GM23338 (cell line): ENCODE measurements at regions not wholly inside any gene's neighbourhood (a gene's known extent, or its start where the extent isn't known, plus 50 kb on each side); places are given as distances from the start of the nearest gene placed in this dataset.

ENCODE experiments used
- ATAC-seq: fragments of 200-7000 bp; cut with Tn5 transposase; 3 replicates; pipeline ENCODE4 v1.9.1; 2020
- DNase-seq: peaks from one replicate; pipeline ENCODE4 v3.0.0-alpha.2; 2015; ENCODE audit warnings: low spot score
- H2AFZ ChIP-seq: fragments of 200-600 bp; sonication (generic); 2 replicates; pipeline ENCODE4 v1.8.0; 2016; ENCODE audit warnings: antibody characterized with exemption, mild to moderate bottlenecking, moderate library complexity
- H3F3A ChIP-seq: fragments of 200-600 bp; sonication (generic); replicated peaks from 2 replicates; pipeline ENCODE4 v1.8.0; 2017; ENCODE audit warnings: antibody characterized with exemption, mixed run types, low read depth
- H3K27ac ChIP-seq: fragments of 200-600 bp; sonication (generic); 2 replicates; pipeline ENCODE4 v1.6.1; 2016; ENCODE audit warnings: low read depth
- H3K27me3 ChIP-seq: fragments of 200-600 bp; sonication (generic); 2 replicates; pipeline ENCODE4 v1.8.0; 2016; ENCODE audit warnings: mild to moderate bottlenecking, mixed run types, moderate library complexity; ENCODE audit not compliant: insufficient read depth
- H3K36me3 ChIP-seq: fragments of 200-600 bp; sonication (generic); 2 replicates; pipeline ENCODE4 v1.8.0; 2016; ENCODE audit warnings: mild to moderate bottlenecking; ENCODE audit not compliant: insufficient read depth
- H3K4me1 ChIP-seq: fragments of 200-600 bp; sonication (generic); 2 replicates; pipeline ENCODE4 v1.8.0; 2016; ENCODE audit warnings: mild to moderate bottlenecking, moderate library complexity; ENCODE audit not compliant: insufficient read depth
- H3K4me2 ChIP-seq: fragments of 200-600 bp; sonication (generic); 2 replicates; pipeline ENCODE4 v1.7.1; 2017; ENCODE audit warnings: mixed run types
- H3K4me3 ChIP-seq: fragments of 200-600 bp; sonication (generic); 2 replicates; pipeline ENCODE4 v1.6.1; 2016; ENCODE audit warnings: mixed run types
- H3K79me2 ChIP-seq: fragments of 200-600 bp; sonication (generic); replicated peaks from 2 replicates; pipeline ENCODE4 v1.8.0; 2017; ENCODE audit warnings: mild to moderate bottlenecking; ENCODE audit not compliant: insufficient read depth
- H3K9me2 ChIP-seq: fragments of 200-600 bp; sonication (generic); 2 replicates; pipeline ENCODE4 v1.8.0; 2017; ENCODE audit not compliant: insufficient read depth
- H4K20me1 ChIP-seq: fragments of 200-600 bp; sonication (generic); replicated peaks from 2 replicates; pipeline ENCODE4 v1.8.0; 2017; ENCODE audit warnings: mild to moderate bottlenecking; ENCODE audit not compliant: insufficient read depth
- H3K27ac Mint-ChIP-seq: 2 replicates; pipeline ENCODE4 v1.8.0; 2020; ENCODE audit warnings: inconsistent platforms, mild to moderate bottlenecking, moderate library complexity, mixed read lengths
- H3K27me3 Mint-ChIP-seq: 3 replicates; pipeline ENCODE4 v1.8.0; 2022; ENCODE audit warnings: low read depth, mild to moderate bottlenecking, moderate library complexity, mixed read lengths, inconsistent platforms; ENCODE audit not compliant: insufficient read depth, poor library complexity
- H3K36me3 Mint-ChIP-seq: 3 replicates; pipeline ENCODE4 v1.8.0; 2021; ENCODE audit warnings: low read depth, mild to moderate bottlenecking, inconsistent platforms, moderate library complexity, mixed read lengths
- H3K4me1 Mint-ChIP-seq: 3 replicates; pipeline ENCODE4 v1.8.0; 2020; ENCODE audit warnings: mild to moderate bottlenecking, inconsistent platforms, mixed read lengths
- H3K4me3 Mint-ChIP-seq: 3 replicates; pipeline ENCODE4 v1.8.0; 2021; ENCODE audit warnings: moderate library complexity, mild to moderate bottlenecking, inconsistent platforms, mixed read lengths
- H3K9me3 Mint-ChIP-seq: 3 replicates; pipeline ENCODE4 v1.8.0; 2020; ENCODE audit warnings: moderate library complexity, mild to moderate bottlenecking, inconsistent platforms, mixed read lengths
- CREB1 ChIP-seq: fragments of 250-450 bp; sonication (Bioruptor Pico); IDR thresholded peaks from 2 replicates; pipeline ENCODE4 v1.5.0; 2020; ENCODE audit warnings: low read depth, mild to moderate bottlenecking, moderate library complexity
- CTCF ChIP-seq, 2 experiments: fragments of 200-600 bp in 1 of 2; sonication (generic) in 1 of 2; conservative IDR thresholded peaks; 2 replicates each; pipeline versions ENCODE4 v1.5.1 to v1.6.1; 2016 to 2017; ENCODE audit warnings: antibody characterized with exemption in 2 of 2, low read depth in 2 of 2, mild to moderate bottlenecking in 2 of 2, moderate library complexity in 1 of 2
- ETS1 ChIP-seq: IDR thresholded peaks from 2 replicates; pipeline ENCODE4 v1.6.1; 2016; ENCODE audit warnings: antibody characterized with exemption
- EZH2 ChIP-seq: fragments of 200-600 bp; sonication (generic); IDR thresholded peaks from one replicate; pipeline ENCODE4 v1.8.0; 2017; ENCODE audit warnings: antibody characterized with exemption, mild to moderate bottlenecking, low read depth; ENCODE audit not compliant: unreplicated experiment
- EZH2phosphoT487 ChIP-seq: fragments of 200-600 bp; sonication (generic); IDR thresholded peaks from one replicate; pipeline ENCODE4 v1.8.1; 2018; ENCODE audit warnings: antibody characterized with exemption; ENCODE audit not compliant: unreplicated experiment
- JUNB ChIP-seq: IDR thresholded peaks from one replicate; pipeline ENCODE4 v1.6.1; 2016; ENCODE audit warnings: antibody characterized with exemption; ENCODE audit not compliant: unreplicated experiment
- NANOG ChIP-seq: IDR thresholded peaks from 2 replicates; pipeline ENCODE4 v1.6.1; 2016; ENCODE audit warnings: antibody characterized with exemption, borderline replicate concordance
- POLR2AphosphoS5 ChIP-seq: IDR thresholded peaks from 2 replicates; pipeline ENCODE4 v1.6.1; 2016; ENCODE audit warnings: antibody characterized with exemption, low read depth
- REST ChIP-seq: IDR thresholded peaks from one replicate; pipeline ENCODE4 v1.6.1; 2018; ENCODE audit warnings: antibody characterized with exemption; ENCODE audit not compliant: unreplicated experiment
- STAT1 ChIP-seq: IDR thresholded peaks from one replicate; pipeline ENCODE4 v1.6.1; 2016; ENCODE audit warnings: antibody characterized with exemption; ENCODE audit not compliant: unreplicated experiment
- ZNF114 ChIP-seq: fragments of 250-450 bp; sonication (Bioruptor Pico); IDR thresholded peaks from 2 replicates; pipeline ENCODE4 v1.5.0; 2020; ENCODE audit warnings: mild to moderate bottlenecking, moderate library complexity
- ZNF331 ChIP-seq: fragments of 250-450 bp; sonication (Bioruptor Pico); IDR thresholded peaks from 2 replicates; pipeline ENCODE4 v1.5.0; 2020; ENCODE audit warnings: low read depth, mild to moderate bottlenecking, moderate library complexity
- ZNF462 ChIP-seq: fragments of 250-450 bp; sonication (Bioruptor Pico); IDR thresholded peaks from 2 replicates; pipeline ENCODE4 v1.5.0; 2020; ENCODE audit warnings: mild to moderate bottlenecking, moderate library complexity

- Mint-ChIP-seq H3K4me3 (no peak overlapping the region), H3K9me3 (peaks cover 3% of the 10 kb centered on the region; the same call in 2 of the 3 replicates), H3K36me3 (peaks cover 4% of the 10 kb centered on the region; the same call in 2 of the 3 replicates), H3K27me3 (no peaks in the 10 kb centered on the region), H3K27ac (no peak overlapping the region), H3K4me1 (peaks cover 13% of the 10 kb centered on the region)
- H3K36me3 ChIP-seq: no peaks in the 10 kb centered on the region
- peaks cover 5% of the 10 kb centered on the region; the same call in 1 of the 2 replicates for H3K9me2 ChIP-seq
- no peaks in the 10 kb centered on the region for H3F3A ChIP-seq
- TF ChIP-seq ZNF114 (CRISPR knock-in tag): no peak
- TF ChIP-seq ZNF462: no peak
- no peak for TF ChIP-seq EZH2phosphoT487
- no peak for TF ChIP-seq CREB1 (CRISPR knock-in tag)
- no peak for TF ChIP-seq CTCF (conservative IDR thresholded peaks at IDR 0.05; ENCODE audit: low read depth in 2 of 2)
- TF ChIP-seq POLR2AphosphoS5: no peak
- TF ChIP-seq REST: no peak
- TF ChIP-seq JUNB: no peak
- no peak for TF ChIP-seq STAT1
- TF ChIP-seq EZH2: no peak
- TF ChIP-seq ETS1: no peak
- no peak for TF ChIP-seq NANOG
- no peak for TF ChIP-seq ZNF331 (CRISPR knock-in tag)
- H3K79me2 ChIP-seq: no peaks in the 10 kb centered on the region
- no peak overlapping the region for H3K4me2 ChIP-seq
- H2AFZ ChIP-seq: no peak overlapping the region
- H3K4me3 ChIP-seq: no peak overlapping the region
- DNase-seq (no peak), ATAC-seq (no peak)
- no peaks in the 10 kb centered on the region for H4K20me1 ChIP-seq
- H3K27ac ChIP-seq: no peak overlapping the region
- H3K4me1 ChIP-seq: peaks cover 9% of the 10 kb centered on the region
- H3K27me3 ChIP-seq: no peaks in the 10 kb centered on the region
These were observed 480.7 kb upstream of the DPPA4 start for GRCh38 chr3:109818081-109818480.
